ENCODE measurements at regions not wholly inside any gene's neighbourhood (a gene's known extent, or its start where the extent isn't known, plus 50 kb on each side); places are given as distances from the start of the nearest gene placed in this dataset.

DNA sequence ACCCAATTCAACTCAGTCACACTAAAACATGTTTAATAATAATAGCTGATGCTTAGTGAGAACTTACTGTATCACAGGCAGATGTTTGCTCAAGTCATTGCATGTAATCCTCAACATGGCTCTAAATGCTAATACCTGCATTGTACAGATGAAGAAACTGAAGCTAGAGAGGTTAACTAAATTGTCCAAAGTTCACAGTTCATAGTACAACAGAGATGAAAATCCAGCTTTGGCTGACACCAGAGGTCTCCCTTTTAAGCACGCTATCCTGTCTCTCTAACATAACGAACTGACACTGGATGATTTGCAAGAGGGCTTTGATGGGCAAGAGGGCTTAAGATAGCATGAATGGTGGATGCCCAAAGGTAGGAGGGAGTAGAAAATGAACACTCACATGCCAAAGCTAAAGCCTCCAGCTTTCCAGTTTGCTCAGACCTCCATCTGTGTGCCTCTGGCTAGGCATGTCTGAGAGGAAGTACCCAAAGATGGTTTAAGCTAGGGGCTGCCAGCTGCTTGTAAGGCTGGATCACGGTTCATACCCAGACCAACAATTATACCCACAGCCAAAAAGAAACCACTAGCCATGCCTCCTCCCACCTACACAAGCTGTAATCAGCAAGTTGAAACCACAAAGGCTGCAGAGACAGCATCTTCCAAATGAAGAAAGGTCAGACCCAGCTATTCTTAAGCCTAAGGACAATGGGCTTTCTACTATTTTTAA is 196.9 kb upstream of the UBL3 start:
- no peak for DNase-seq
- intact Hi-C loops (cut with DNase I), result no loop called here

GRCh38 chr13:30045916-30046704 is 195.7 kb upstream of the UBL3 start:
- no peak for DNase-seq
- intact Hi-C loops (cut with DNase I), result no loop called here

GRCh38 chr13:30044932-30045331 is 194.5 kb upstream of the UBL3 start:
- DNase-seq, result no peak
- intact Hi-C loops (cut with DNase I), result no loop called here

DNA sequence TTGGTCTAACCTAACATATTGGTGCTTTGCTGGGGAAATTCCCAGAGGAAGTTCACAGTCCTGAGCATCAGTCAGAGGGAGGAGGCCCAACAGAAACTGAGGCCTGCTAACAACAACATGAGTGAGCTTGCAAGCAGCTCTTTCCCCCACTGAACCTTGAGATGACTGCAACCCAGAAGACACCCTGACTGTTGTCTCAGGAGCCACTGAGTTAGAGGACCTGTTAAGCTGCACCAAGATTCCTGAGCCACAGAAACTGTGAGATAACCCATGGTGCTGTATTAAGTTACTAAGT is 193.2 kb upstream of the UBL3 start:
- DNase-seq, result peak in 1 of 42 donors; percentile 21
- intact Hi-C loops (cut with DNase I), result no loop called here

GRCh38 chr13:30042891-30043630 is 192.6 kb upstream of the UBL3 start:
- peak in 1 of 42 donors; percentile 21 for DNase-seq

DNA sequence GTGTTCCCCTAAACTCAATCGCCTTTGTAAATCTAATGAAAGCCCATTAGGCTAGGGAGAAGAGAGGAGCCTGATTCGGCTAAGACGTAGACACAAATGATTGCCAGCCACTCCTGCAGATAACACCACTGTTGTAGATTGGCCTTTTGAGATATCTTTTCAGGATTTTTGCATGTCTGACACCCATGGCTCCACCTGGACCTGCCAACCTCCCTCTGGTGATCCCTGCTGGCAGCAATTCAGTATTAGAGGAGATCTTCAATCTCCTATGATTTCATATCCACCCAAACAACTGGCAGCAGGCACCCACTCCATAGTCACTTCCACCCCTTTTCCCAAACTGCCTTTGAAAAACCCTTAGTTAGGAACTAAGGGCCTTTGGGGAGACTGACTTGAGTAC is 191.9 kb upstream of the UBL3 start:
- intact Hi-C loops (cut with DNase I), result no loop called here

More at GRCh38 chr13:30042891-30043630, 192.6 kb upstream of the UBL3 start:
- intact Hi-C loops (cut with DNase I), result no loop called here

DNA sequence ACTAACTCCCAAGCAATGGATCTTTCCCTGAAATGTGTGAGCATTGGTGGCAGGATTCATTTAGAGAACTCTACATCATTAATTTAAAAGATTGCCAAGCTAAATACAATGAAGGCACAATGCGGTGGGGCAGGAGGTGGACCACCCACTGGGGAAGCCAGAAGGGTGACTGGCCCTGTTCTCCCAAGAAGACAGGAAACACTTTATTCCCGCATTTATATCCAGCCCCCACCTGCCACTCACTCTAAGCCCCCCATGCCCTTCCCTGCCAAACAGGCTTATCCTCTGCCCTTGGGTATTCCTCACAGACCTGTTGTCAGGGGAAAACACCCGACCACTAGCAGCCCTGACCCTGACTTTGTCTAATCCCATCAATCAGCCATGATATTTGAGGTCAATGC is 189.1 kb upstream of the UBL3 start:
- peak in 1 of 42 donors; percentile 16 for DNase-seq
- intact Hi-C loops (cut with DNase I), result no loop called here

More for the DNA sequence above, 191.9 kb upstream of the UBL3 start:
- DNase-seq, result peak in 1 of 42 donors; percentile 27

- intact Hi-C loops (cut with DNase I), result no loop called here
- no peak for DNase-seq
These were observed 188.5 kb upstream of the UBL3 start for GRCh38 chr13:30038884-30039283.

DNA sequence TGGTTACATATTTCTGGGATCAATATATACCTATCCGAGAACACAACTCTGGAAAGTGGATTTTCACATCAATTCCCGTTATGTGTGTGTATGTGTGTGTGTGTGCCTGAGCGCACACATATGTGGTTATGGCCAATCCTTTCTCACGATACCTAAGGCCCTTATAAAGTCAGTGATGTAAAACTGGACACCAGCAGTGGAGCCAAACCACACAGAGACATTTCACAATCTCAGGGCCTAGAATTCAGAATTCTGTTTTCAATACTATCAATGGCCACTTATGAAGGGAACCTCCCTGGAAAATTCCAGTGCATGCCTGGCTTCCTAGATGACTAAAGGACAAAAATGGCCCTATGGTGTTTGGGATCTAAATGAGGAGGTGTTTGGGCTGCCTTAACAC is 187.3 kb upstream of the UBL3 start:
- peak in 1 of 42 donors; percentile 17 for DNase-seq
- intact Hi-C loops (cut with DNase I), result no loop called here

GRCh38 chr13:30037306-30037705 is 186.9 kb upstream of the UBL3 start:
- peak in 1 of 42 donors; percentile 38 for DNase-seq
- intact Hi-C loops (cut with DNase I), result no loop called here

GRCh38 chr13:30034458-30034795 is 184.0 kb upstream of the UBL3 start:
- DNase-seq, result peak in 4 of 42 donors; percentile 16 to 58 (median 32)
- intact Hi-C loops (cut with DNase I), result no loop called here

DNA sequence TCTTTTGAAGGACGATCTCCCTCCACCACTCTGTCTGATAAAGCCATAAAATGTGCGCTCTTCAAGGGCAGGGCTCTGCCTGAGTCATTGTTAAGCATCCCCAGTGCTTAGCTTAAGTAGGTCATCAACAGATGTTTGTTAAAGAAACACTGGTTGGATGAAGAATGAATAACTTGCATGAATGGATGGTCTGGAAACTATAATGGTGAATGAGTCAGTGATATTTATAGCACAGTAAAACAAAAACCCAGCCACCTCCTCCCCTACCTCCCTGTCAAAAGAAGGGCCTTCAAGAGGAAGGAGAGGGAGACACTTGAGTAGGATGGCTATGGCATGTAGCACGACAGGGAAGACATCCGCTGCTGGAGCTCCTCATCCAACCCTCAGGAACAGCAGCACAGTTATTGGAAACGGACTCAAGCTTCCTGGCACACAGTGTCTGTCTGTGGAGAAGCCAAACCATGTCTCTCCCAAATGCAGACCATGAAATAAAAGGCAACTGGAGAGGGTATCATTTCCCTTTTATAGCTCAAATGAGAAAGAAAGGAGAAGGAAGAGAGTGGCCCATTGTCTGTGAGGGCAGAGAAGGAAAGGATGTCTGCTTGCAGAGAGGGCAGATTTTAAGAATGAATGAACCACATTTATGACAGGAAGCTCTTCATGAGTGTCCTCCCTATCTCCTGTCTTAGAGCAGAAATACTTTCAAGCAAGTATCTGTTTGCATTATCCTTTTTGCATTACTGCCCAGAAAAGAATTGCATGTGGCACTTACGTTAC is 183.5 kb upstream of the UBL3 start:
- intact Hi-C loops (cut with DNase I), result no loop called here
- peak in 7 of 42 donors; percentile 5 to 61 (median 25) for DNase-seq

DNA sequence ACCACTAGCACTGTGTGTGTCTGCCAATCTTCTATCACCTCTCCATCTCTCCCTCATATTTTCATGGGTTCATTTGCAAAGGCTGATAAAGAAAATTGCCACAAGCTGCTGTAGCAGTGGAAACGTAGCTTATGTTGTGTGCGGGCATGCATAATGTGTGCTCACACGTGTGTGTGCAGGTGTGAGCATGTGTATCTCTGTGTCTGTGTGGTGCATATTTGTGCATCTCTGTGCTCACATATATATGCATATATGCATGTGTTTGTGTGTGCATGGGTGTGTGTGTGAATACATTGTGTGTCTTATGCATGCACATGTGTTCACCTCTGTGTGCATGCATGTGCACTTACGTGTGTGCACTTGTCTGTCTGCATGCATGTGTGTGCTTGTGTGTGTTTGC is 181.8 kb upstream of the UBL3 start:
- intact Hi-C loops (cut with DNase I), result no loop called here

GRCh38 chr13:30031488-30031887 is 181.1 kb upstream of the UBL3 start:
- no peak for DNase-seq
- intact Hi-C loops (cut with DNase I), result no loop called here

More for the DNA sequence above, 181.8 kb upstream of the UBL3 start:
- DNase-seq, result no peak

DNA sequence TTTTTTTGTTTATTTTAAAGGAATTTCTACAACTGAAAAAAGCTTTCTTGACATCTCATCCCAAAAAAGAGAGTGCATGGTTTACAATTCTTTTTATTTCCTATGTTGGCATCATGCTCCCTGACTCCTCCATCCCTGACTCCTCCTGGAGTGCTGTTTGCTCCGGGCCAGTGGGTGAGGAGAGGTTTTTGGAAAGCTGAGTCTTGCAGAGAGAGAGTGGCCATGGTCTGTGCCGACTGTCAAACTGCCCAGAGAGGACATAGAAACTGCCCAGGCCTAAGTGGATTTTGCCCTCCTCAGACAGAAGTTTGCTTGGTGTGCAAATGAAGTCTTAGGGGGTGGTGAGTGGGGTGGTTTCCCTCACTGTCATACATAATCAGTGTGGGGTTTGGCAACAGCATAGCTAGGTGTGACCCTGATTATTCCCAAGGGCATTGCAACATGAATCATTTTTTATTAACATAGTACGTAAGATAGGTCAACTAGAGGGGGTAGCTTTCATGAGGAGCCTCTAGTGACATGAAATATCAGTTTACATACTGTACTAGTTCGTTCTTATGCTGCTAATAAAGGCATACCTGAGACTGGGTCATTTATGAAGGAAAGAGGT is 179.8 kb upstream of the UBL3 start:
- no peak for DNase-seq
- intact Hi-C loops (cut with DNase I), result no loop called here

DNA sequence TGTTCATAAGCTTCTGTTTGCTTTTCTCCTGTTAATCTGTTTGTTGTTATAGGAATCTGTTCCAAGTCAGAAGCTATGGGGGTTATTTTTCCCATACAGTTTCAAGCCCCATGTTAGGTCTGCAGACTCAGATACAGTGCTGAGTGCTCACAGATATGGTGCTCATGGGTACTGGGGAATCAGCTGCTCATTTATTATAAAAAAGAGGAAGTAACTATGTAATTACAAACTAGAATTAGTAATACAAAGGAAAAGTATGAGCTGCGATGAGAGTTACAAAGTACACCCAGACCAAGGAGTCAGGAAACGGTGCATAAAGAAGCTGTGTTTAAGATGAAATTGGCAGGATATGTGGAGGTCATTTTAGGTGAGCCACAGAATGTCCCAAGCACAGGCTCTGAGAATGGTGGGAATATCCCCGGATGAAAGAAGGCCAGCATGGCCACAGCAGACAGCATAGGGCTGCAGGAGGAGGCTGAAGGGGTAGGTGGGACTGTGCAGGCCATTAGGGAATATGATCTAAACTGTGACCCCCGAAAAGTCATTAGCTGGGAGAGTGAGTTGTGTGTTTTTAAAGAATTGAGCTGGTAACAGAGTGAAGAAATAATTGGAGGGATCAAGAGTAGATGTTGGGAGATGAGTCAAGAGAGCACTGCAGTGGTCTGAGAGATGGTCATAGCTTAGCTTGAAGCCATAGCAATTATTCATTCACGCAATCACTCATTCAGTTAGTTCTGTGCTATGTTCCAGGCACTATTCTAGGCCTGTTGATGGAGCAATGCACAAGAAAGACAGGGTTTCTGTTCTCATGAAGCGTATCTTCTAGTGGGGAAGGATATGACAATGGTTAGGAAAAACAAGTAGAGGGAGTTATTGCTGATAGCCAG is 177.4 kb upstream of the UBL3 start:
- intact Hi-C loops (cut with DNase I), result no loop called here
- DNase-seq, result no peak

- intact Hi-C loops (cut with DNase I), result no loop called here
- DNase-seq, result no peak
These were observed 176.5 kb upstream of the UBL3 start for GRCh38 chr13:30026909-30027308.

- intact Hi-C loops (cut with DNase I), result no loop called here
- no peak for DNase-seq
These were observed 175.7 kb upstream of the UBL3 start for GRCh38 chr13:30026093-30026492.
